PC-9 (cell line): ENCODE measurements at regions not wholly inside any gene's neighbourhood (a gene's known extent, or its start where the extent isn't known, plus 50 kb on each side); places are given as distances from the start of the nearest gene placed in this dataset.

ENCODE experiments used
- BruUV-seq: library from RNA; stranded (reverse); fragments of 400-500 nt; replicated peaks from 2 replicates; lab custom pipeline; 2021; lab: Mats Ljungman, UMichigan
- CTCF ChIA-PET: fragments of 300-600 bp; sonication (Branson Sonifier 250); formaldehyde crosslinking; loops from one replicate; lab custom pipeline; 2022; ENCODE audit warnings: antibody characterized with exemption; lab: Charles Lee
- POLR2A ChIA-PET: fragments of 300-600 bp; sonication (Branson Sonifier 250); formaldehyde crosslinking; loops from one replicate; lab custom pipeline; 2022; ENCODE audit warnings: antibody characterized with exemption; ENCODE audit not compliant: unreplicated experiment; lab: Charles Lee
- DNase-seq, 2 experiments: peaks; one replicate each; pipeline versions ENCODE4 v3.0.0 to v3.0.0-alpha.2; 2015 to 2022; ENCODE audit warnings: mixed read lengths in 1 of 2
- H2AFZ ChIP-seq: fragments of 200-600 bp; sonication (generic); 2 replicates; pipeline ENCODE4 v1.8.1; 2017; ENCODE audit warnings: antibody characterized with exemption
- H3F3A ChIP-seq: fragments of 200-600 bp; sonication (generic); 2 replicates; pipeline ENCODE4 v1.8.1; 2017; ENCODE audit warnings: antibody characterized with exemption, mild to moderate bottlenecking, low read depth; ENCODE audit not compliant: insufficient read depth
- H3K27ac ChIP-seq: fragments of 200-600 bp; sonication (generic); 2 replicates; pipeline ENCODE4 v1.6.1; 2016; ENCODE audit warnings: mixed run types
- H3K27me3 ChIP-seq: fragments of 200-600 bp; sonication (generic); 2 replicates; pipeline ENCODE4 v1.6.1; 2016; ENCODE audit warnings: low read depth, mixed run types; ENCODE audit not compliant: insufficient read depth
- H3K36me3 ChIP-seq: fragments of 200-600 bp; sonication (generic); 2 replicates; pipeline ENCODE4 v1.6.1; 2016; ENCODE audit warnings: low read depth, mixed run types
- H3K4me1 ChIP-seq: fragments of 200-600 bp; sonication (generic); replicated peaks from 2 replicates; pipeline ENCODE4 v1.6.1; 2016; ENCODE audit warnings: mixed run types; ENCODE audit not compliant: insufficient read depth
- H3K4me2 ChIP-seq: fragments of 200-600 bp; sonication (generic); 2 replicates; pipeline ENCODE4 v1.6.1; 2017; ENCODE audit warnings: mixed run types
- H3K4me3 ChIP-seq: fragments of 200-600 bp; sonication (generic); 2 replicates; pipeline ENCODE4 v1.6.1; 2016; ENCODE audit warnings: mixed run types
- H3K79me2 ChIP-seq: fragments of 200-600 bp; sonication (generic); 2 replicates; pipeline ENCODE4 v1.6.1; 2017; ENCODE audit warnings: low read depth, mixed run types
- H3K9me2 ChIP-seq: fragments of 200-600 bp; sonication (generic); 2 replicates; pipeline ENCODE4 v1.8.1; 2017; ENCODE audit warnings: mild to moderate bottlenecking; ENCODE audit not compliant: insufficient read depth
- H3K9me3 ChIP-seq: fragments of 200-600 bp; sonication (generic); 2 replicates; pipeline ENCODE4 v1.8.1; 2016; ENCODE audit warnings: low read depth; ENCODE audit not compliant: insufficient read depth
- H4K20me1 ChIP-seq: fragments of 200-600 bp; sonication (generic); 2 replicates; pipeline ENCODE4 v1.8.1; 2017; ENCODE audit not compliant: insufficient read depth
- CTCF ChIP-seq: fragments of 200-600 bp; sonication (generic); conservative IDR thresholded peaks from 2 replicates; pipeline ENCODE4 v1.6.1; 2017; ENCODE audit warnings: mixed run types, antibody characterized with exemption, mild to moderate bottlenecking, moderate library complexity
- EZH2 ChIP-seq: fragments of 200-600 bp; sonication (generic); IDR thresholded peaks from 2 replicates; pipeline ENCODE4 v1.8.0; 2017; ENCODE audit warnings: antibody characterized with exemption, low read depth
- intact Hi-C: fragments of 100-400 bp; cut with micrococcal nuclease; formaldehyde crosslinking; loops from one replicate; pipeline ENCODE4 v1.10.0; 2022; ENCODE audit not compliant: unreplicated experiment

DNA sequence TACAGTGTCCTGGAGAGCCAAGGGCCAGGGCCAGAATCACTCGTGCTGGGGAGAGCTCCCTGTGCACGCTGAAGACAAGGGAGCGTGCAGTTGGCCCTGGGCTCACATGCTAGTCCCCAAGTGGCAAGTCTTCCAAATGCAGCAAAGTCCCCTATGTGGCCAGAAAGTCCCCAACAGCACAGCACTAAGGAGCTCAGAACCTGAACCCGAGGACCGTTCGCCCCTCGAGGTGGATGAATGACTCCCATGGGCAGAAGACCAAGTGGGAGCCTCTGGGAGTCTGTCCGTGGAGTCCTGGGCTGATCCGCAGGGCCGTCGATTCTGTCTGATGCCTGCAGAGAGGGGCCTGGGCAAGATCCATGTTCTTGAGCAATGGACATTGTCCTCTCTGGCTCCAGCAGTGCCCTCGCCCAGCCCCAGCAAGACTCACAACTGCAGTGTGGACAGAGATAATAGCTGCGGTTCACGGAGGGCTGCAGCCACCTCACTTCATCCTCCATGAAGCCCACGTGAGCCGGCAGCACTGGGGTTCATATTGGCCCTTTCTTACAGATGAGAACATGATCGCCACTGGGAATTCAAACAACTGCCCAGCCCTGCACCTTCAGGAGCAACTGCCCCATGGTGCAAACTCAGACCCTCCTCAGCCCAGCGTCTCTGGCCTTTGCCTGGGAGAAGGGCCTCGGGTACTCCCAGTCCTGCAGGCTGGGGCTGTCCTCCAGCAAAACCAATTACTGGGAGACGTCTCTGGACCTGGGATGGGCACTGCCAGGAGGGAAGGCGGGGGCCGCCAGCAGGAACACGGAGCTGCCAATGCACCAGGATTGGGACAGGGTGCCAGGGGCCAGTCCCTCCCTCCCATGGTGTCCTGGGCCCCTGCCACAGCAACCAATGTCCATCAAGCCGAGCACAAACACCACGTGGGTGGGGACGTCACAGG lies 243.7 kb downstream of the NPHP4 start:
- Histone ChIP-seq H3K4me3 (no peak overlapping the region), H3K27ac (no peak overlapping the region), H3F3A (no peaks in the 10 kb centered on the region), H3K4me2 (no peak overlapping the region), H3K79me2 (no peaks in the 10 kb centered on the region), H4K20me1 (no peaks in the 10 kb centered on the region), H3K9me3 (no peaks in the 10 kb centered on the region), H3K36me3 (no peaks in the 10 kb centered on the region), H3K9me2 (no peaks in the 10 kb centered on the region), H3K4me1 (no peaks in the 10 kb centered on the region), H2AFZ (no peak overlapping the region), H3K27me3 (peaks cover 62% of the 10 kb centered on the region)
- POLR2A ChIA-PET: no interaction called here
- intact Hi-C loops: no loop called here
- no peak for DNase-seq
- CTCF ChIA-PET: no interaction called here
- BruUV-seq: no TSS peak
- TF ChIP-seq EZH2 (no peak), CTCF (no peak)

DNA sequence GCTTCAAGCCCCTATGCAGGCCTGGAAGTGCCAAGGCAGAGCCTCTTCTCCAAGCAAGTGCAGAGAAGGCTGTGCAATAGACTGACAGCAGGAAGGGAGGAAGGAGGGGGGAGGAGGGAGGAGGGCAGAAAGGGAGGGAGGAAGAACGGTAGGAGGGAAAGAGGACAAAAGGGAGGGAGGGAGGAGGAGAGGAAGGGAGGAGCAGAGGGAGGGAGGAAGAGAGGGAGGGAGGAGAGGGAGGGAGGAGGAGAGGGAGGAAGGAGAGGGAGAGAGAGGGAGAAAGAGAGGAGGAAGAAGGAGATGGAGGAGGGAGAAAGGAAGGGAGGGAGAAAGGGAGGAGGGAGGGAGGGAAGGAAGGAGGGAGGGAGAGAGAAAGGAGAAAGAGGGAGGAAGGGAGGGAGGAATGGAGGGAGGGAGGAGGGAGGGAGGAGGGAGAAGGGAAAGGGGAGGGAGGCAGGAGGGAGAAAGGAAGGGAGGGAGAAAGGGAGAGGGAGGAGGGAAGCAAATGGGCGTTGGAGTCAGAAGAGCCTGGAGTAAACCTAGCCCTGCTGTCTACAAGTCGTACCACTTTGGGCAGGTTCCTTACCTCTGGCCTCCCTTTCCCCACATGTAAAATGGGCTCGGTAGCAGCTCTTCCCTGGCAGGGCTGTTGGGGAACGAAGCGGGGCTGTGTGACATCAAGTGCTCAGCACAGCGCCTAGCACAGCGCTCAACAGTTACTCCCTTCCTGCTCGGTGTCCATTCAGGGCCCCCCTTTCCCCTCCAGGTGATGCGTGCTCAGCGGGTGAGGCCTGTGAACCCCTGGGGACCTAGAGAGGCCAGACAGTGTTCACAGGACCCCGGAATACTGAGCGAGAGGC lies 244.6 kb downstream of the NPHP4 start:
- DNase-seq: no peak

More for the DNA sequence above, 244.6 kb downstream of the NPHP4 start:
- Histone ChIP-seq H3F3A (no peaks in the 10 kb centered on the region), H3K36me3 (no peaks in the 10 kb centered on the region), H3K9me2 (no peaks in the 10 kb centered on the region), H3K27ac (no peak overlapping the region), H3K4me1 (no peaks in the 10 kb centered on the region), H3K79me2 (no peaks in the 10 kb centered on the region), H3K4me2 (no peak overlapping the region), H2AFZ (no peak overlapping the region), H3K27me3 (peaks cover 66% of the 10 kb centered on the region), H3K4me3 (no peak overlapping the region), H3K9me3 (no peaks in the 10 kb centered on the region), H4K20me1 (no peaks in the 10 kb centered on the region)
- no TSS peak for BruUV-seq
- no peak for TF ChIP-seq CTCF
- TF ChIP-seq EZH2: no peak
- CTCF ChIA-PET: no interaction called here
- intact Hi-C loops: loop anchor here (2.0 kb wide), 1 partner anchor 239 kb away; no protein-coding TSS in a partner anchor
- POLR2A ChIA-PET: no interaction called here
